KMS-11 (cell line): ENCODE measurements at regions not wholly inside any gene's neighbourhood (a gene's known extent, or its start where the extent isn't known, plus 50 kb on each side); places are given as distances from the start of the nearest gene placed in this dataset.

ENCODE experiments used
- H2AFZ ChIP-seq: fragments of 200-600 bp; sonication (generic); 2 replicates; pipeline ENCODE4 v1.6.1; 2016; ENCODE audit warnings: antibody characterized with exemption, mixed run types, low read depth
- H3K27ac ChIP-seq: fragments of 200-600 bp; sonication (generic); 2 replicates; pipeline ENCODE4 v1.6.1; 2016; ENCODE audit warnings: mild to moderate bottlenecking, mixed run types
- H3K27me3 ChIP-seq: fragments of 200-600 bp; sonication (generic); 2 replicates; pipeline ENCODE4 v1.6.1; 2017; ENCODE audit warnings: mild to moderate bottlenecking, low read depth, mixed run types, moderate library complexity; ENCODE audit not compliant: insufficient read depth
- H3K36me3 ChIP-seq: fragments of 200-600 bp; sonication (generic); 2 replicates; pipeline ENCODE4 v1.6.1; 2017; ENCODE audit warnings: mild to moderate bottlenecking, mixed run types; ENCODE audit not compliant: insufficient read depth
- H3K4me1 ChIP-seq: fragments of 200-600 bp; sonication (generic); 2 replicates; pipeline ENCODE4 v1.6.1; 2016; ENCODE audit warnings: mild to moderate bottlenecking, low read depth, mixed run types; ENCODE audit not compliant: poor library complexity, severe bottlenecking
- H3K4me2 ChIP-seq: fragments of 200-600 bp; sonication (generic); 2 replicates; pipeline ENCODE4 v1.7.0; 2016; ENCODE audit warnings: mild to moderate bottlenecking, mixed run types
- H3K4me3 ChIP-seq: fragments of 200-600 bp; sonication (generic); IDR thresholded peaks from 2 replicates; pipeline ENCODE4 v1.6.1; 2017; ENCODE audit warnings: low read depth, low read length, mixed read lengths; ENCODE audit not compliant: insufficient read depth
- H3K79me2 ChIP-seq: fragments of 200-600 bp; sonication (generic); 2 replicates; pipeline ENCODE4 v1.6.1; 2016; ENCODE audit warnings: low read depth, mixed run types; ENCODE audit not compliant: insufficient read depth
- H3K9ac ChIP-seq: fragments of 200-600 bp; sonication (generic); 2 replicates; pipeline ENCODE4 v1.6.1; 2016; ENCODE audit warnings: mild to moderate bottlenecking, mixed run types
- H4K20me1 ChIP-seq: fragments of 200-600 bp; sonication (generic); 2 replicates; pipeline ENCODE4 v1.6.1; 2016; ENCODE audit warnings: mild to moderate bottlenecking, mixed run types; ENCODE audit not compliant: insufficient read depth
- CTCF ChIP-seq: fragments of 200-600 bp; sonication (generic); conservative IDR thresholded peaks from 2 replicates; pipeline ENCODE4 v1.6.1; 2017; ENCODE audit warnings: low read depth, mild to moderate bottlenecking, antibody characterized with exemption, low read length, moderate library complexity, mixed read lengths

GRCh38 chr1:224495866-224496265 is 61.3 kb upstream of the WDR26 start:
- Histone ChIP-seq H3K9ac (no peak overlapping the region), H3K79me2 (no peaks in the 10 kb centered on the region), H3K36me3 (no peaks in the 10 kb centered on the region), H4K20me1 (no peaks in the 10 kb centered on the region), H3K4me1 (peaks cover 43% of the 10 kb centered on the region), H3K27ac (no peak overlapping the region), H3K4me2 (no peak overlapping the region), H3K27me3 (no peaks in the 10 kb centered on the region), H3K4me3 (no peak overlapping the region), H2AFZ (no peak overlapping the region)
- no peak for TF ChIP-seq CTCF

- H3K4me1 ChIP-seq: peaks cover 52% of the 10 kb centered on the region
- H3K4me3 ChIP-seq: no peak overlapping the region
- H3K27me3 ChIP-seq: no peaks in the 10 kb centered on the region
- no peaks in the 10 kb centered on the region for H4K20me1 ChIP-seq
- peak overlapping the region; percentile 80 for H3K4me2 ChIP-seq
- H3K79me2 ChIP-seq: no peaks in the 10 kb centered on the region
- H3K36me3 ChIP-seq: no peaks in the 10 kb centered on the region
- peak overlapping the region; percentile 91 for H3K27ac ChIP-seq
- no peak overlapping the region for H3K9ac ChIP-seq
- no peak overlapping the region for H2AFZ ChIP-seq
- no peak for TF ChIP-seq CTCF
Observed at GRCh38 chr1:224496826-224497225, 62.2 kb upstream of the WDR26 start.

- peak overlapping the region; percentile 91 for H3K27ac ChIP-seq
- H3K79me2 ChIP-seq: no peaks in the 10 kb centered on the region
- TF ChIP-seq CTCF: no peak
- peak overlapping the region; percentile 80 for H3K4me2 ChIP-seq
- no peaks in the 10 kb centered on the region for H3K36me3 ChIP-seq
- H3K4me1 ChIP-seq: peaks cover 64% of the 10 kb centered on the region
- no peaks in the 10 kb centered on the region for H4K20me1 ChIP-seq
- H3K4me3 ChIP-seq: peak overlapping the region; percentile 54
- peak overlapping the region; percentile 54 for H3K9ac ChIP-seq
- peak overlapping the region; percentile 65 for H2AFZ ChIP-seq
- H3K27me3 ChIP-seq: no peaks in the 10 kb centered on the region
Observed at GRCh38 chr1:224497714-224498573, 63.3 kb upstream of the WDR26 start.

GRCh38 chr1:224498574-224499170 is 64.1 kb upstream of the WDR26 start:
- Histone ChIP-seq H3K27ac (peak overlapping the region; percentile 91), H2AFZ (peak overlapping the region; percentile 65), H3K4me1 (peaks cover 71% of the 10 kb centered on the region)

More at GRCh38 chr1:224498574-224499170, 64.1 kb upstream of the WDR26 start:
- no peak for TF ChIP-seq CTCF
- Histone ChIP-seq H3K27me3 (no peaks in the 10 kb centered on the region), H4K20me1 (no peaks in the 10 kb centered on the region), H3K4me3 (no peak overlapping the region), H3K36me3 (no peaks in the 10 kb centered on the region), H3K9ac (peak overlapping the region; percentile 54; the same call in 1 of the 2 replicates), H3K79me2 (no peaks in the 10 kb centered on the region), H3K4me2 (peak overlapping the region; percentile 80)
